ENCODE measurements at regions not wholly inside any gene's neighbourhood (a gene's known extent, or its start where the extent isn't known, plus 50 kb on each side); places are given as distances from the start of the nearest gene placed in this dataset.

GRCh38 chr4:24321616-24322015, 262.7 kb downstream of the DHX15 start:
- H3K36me3 ChIP-seq (ENCODE audit: insufficient read depth, low read length), result no peaks in the 10 kb centered on the region
- no peak overlapping the region for H3K4me3 ChIP-seq (ENCODE audit: low read length, poor library complexity, severe bottlenecking)
- no peaks in the 10 kb centered on the region for H4K20me1 ChIP-seq (ENCODE audit: insufficient read depth, low read length, poor library complexity, severe bottlenecking)
- no peak overlapping the region for H2AFZ ChIP-seq (ENCODE audit: low read length)
- no peak overlapping the region for H3K9ac ChIP-seq (ENCODE audit: low read depth, low read length, poor library complexity, severe bottlenecking)
- no peaks in the 10 kb centered on the region for H3K4me1 ChIP-seq (ENCODE audit: insufficient read depth, low read length, poor library complexity, severe bottlenecking)
- H3K9me2 ChIP-seq (replicated peaks; ENCODE audit: low read depth, low read length), result no peaks in the 10 kb centered on the region
- H3K27me3 ChIP-seq (ENCODE audit: insufficient read depth, low read length, poor library complexity, severe bottlenecking), result no peaks in the 10 kb centered on the region
- H3K4me2 ChIP-seq (ENCODE audit: low read depth, low read length, poor library complexity, severe bottlenecking), result no peak overlapping the region
- no peaks in the 10 kb centered on the region for H3K9me3 ChIP-seq (ENCODE audit: insufficient read depth, low read depth, low read length)
- H3K79me2 ChIP-seq (ENCODE audit: insufficient read depth, low read length), result no peaks in the 10 kb centered on the region
- H3F3A ChIP-seq (ENCODE audit: low read depth), result no peaks in the 10 kb centered on the region
- TF ChIP-seq, protein P1, sequence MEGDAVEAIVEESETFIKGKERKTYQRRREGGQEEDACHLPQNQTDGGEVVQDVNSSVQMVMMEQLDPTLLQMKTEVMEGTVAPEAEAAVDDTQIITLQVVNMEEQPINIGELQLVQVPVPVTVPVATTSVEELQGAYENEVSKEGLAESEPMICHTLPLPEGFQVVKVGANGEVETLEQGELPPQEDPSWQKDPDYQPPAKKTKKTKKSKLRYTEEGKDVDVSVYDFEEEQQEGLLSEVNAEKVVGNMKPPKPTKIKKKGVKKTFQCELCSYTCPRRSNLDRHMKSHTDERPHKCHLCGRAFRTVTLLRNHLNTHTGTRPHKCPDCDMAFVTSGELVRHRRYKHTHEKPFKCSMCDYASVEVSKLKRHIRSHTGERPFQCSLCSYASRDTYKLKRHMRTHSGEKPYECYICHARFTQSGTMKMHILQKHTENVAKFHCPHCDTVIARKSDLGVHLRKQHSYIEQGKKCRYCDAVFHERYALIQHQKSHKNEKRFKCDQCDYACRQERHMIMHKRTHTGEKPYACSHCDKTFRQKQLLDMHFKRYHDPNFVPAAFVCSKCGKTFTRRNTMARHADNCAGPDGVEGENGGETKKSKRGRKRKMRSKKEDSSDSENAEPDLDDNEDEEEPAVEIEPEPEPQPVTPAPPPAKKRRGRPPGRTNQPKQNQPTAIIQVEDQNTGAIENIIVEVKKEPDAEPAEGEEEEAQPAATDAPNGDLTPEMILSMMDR (conservative IDR thresholded peaks at IDR 0.05; ENCODE audit: low read length), result no peak
- no peak for TF ChIP-seq EZH2phosphoT487 (IDR thresholded peaks at IDR 0.05; ENCODE audit: borderline replicate concordance)

- no peaks in the 10 kb centered on the region for H3K9me3 ChIP-seq (ENCODE audit: insufficient read depth, low read depth, low read length)
- H3K79me2 ChIP-seq (ENCODE audit: insufficient read depth, low read length), result no peaks in the 10 kb centered on the region
- no peaks in the 10 kb centered on the region for H3K4me1 ChIP-seq (ENCODE audit: insufficient read depth, low read length, poor library complexity, severe bottlenecking)
- no peaks in the 10 kb centered on the region for H3F3A ChIP-seq (ENCODE audit: low read depth)
- H4K20me1 ChIP-seq (ENCODE audit: insufficient read depth, low read length, poor library complexity, severe bottlenecking), result no peaks in the 10 kb centered on the region
- no peak overlapping the region for H3K4me2 ChIP-seq (ENCODE audit: low read depth, low read length, poor library complexity, severe bottlenecking)
- no peaks in the 10 kb centered on the region for H3K36me3 ChIP-seq (ENCODE audit: insufficient read depth, low read length)
- no peak overlapping the region for H3K4me3 ChIP-seq (ENCODE audit: low read length, poor library complexity, severe bottlenecking)
- H3K9me2 ChIP-seq (replicated peaks; ENCODE audit: low read depth, low read length), result no peaks in the 10 kb centered on the region
- H2AFZ ChIP-seq (ENCODE audit: low read length), result no peak overlapping the region
- H3K9ac ChIP-seq (ENCODE audit: low read depth, low read length, poor library complexity, severe bottlenecking), result no peak overlapping the region
- TF ChIP-seq EZH2phosphoT487 (IDR thresholded peaks at IDR 0.05; ENCODE audit: borderline replicate concordance), result no peak
- TF ChIP-seq, protein P1 (conservative IDR thresholded peaks at IDR 0.05; ENCODE audit: low read length), result no peak
- no peaks in the 10 kb centered on the region for H3K27me3 ChIP-seq (ENCODE audit: insufficient read depth, low read length, poor library complexity, severe bottlenecking)
Measured at GRCh38 chr4:24321131-24321530, 263.2 kb downstream of the DHX15 start.

DNA sequence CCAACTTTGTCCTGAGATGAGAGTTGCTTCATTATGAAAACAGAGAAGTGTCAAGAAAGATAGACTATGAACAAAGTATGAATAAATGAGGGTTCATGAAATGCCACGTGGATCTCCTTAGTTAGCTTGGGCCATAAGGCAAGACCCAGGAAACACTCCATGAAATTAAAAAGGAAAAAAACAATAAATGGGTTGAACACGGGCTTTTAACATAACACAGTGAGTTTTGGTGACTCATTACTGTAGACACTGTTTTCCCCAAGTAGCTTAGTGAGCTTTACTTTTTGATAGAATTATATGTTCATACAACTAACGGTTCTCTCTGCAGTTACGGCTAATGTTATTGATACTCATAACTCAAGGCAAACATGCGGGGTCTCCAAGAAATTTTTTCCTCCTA, 265.0 kb downstream of the DHX15 start:
- Histone ChIP-seq H3K4me2 (ENCODE audit: low read depth, low read length, poor library complexity, severe bottlenecking) (no peak overlapping the region), H3K9ac (ENCODE audit: low read depth, low read length, poor library complexity, severe bottlenecking) (no peak overlapping the region), H3K9me2 (replicated peaks; ENCODE audit: low read depth, low read length) (no peaks in the 10 kb centered on the region), H3F3A (ENCODE audit: low read depth) (no peaks in the 10 kb centered on the region), H3K79me2 (ENCODE audit: insufficient read depth, low read length) (no peaks in the 10 kb centered on the region), H3K4me1 (ENCODE audit: insufficient read depth, low read length, poor library complexity, severe bottlenecking) (no peaks in the 10 kb centered on the region), H3K27me3 (ENCODE audit: insufficient read depth, low read length, poor library complexity, severe bottlenecking) (no peaks in the 10 kb centered on the region), H2AFZ (ENCODE audit: low read length) (no peak overlapping the region), H4K20me1 (ENCODE audit: insufficient read depth, low read length, poor library complexity, severe bottlenecking) (no peaks in the 10 kb centered on the region), H3K9me3 (ENCODE audit: insufficient read depth, low read depth, low read length) (no peaks in the 10 kb centered on the region), H3K36me3 (ENCODE audit: insufficient read depth, low read length) (no peaks in the 10 kb centered on the region), H3K4me3 (ENCODE audit: low read length, poor library complexity, severe bottlenecking) (no peak overlapping the region)
- TF ChIP-seq, protein P1 (conservative IDR thresholded peaks at IDR 0.05; ENCODE audit: low read length), result no peak
- no peak for TF ChIP-seq EZH2phosphoT487 (IDR thresholded peaks at IDR 0.05; ENCODE audit: borderline replicate concordance)
